Esophagus squamous epithelium (tissue), 4 donors: ENCODE measurements at regions not wholly inside any gene's neighbourhood (a gene's known extent, or its start where the extent isn't known, plus 50 kb on each side); places are given as distances from the start of the nearest gene placed in this dataset.

Experiments
- POLR2A ChIP-seq, 4 donors: fragments of 450-650 bp; IDR thresholded peaks; one replicate each; pipeline ENCODE4 v1.6.1; 2017; ENCODE audit warnings: antibody characterized with exemption in 4 of 4, mild to moderate bottlenecking in 4 of 4, moderate library complexity in 3 of 4
- TF ChIP-seq, protein P1 (sequence below), 6 experiments: fragments of 450-650 bp in 4 of 6; fragments of 200-600 bp in 2 of 6; sonication (generic) in 2 of 6; IDR thresholded peaks; one replicate each; pipeline ENCODE4 v1.5.1; 2016 to 2019; ENCODE audit warnings: antibody characterized with exemption in 6 of 6, mild to moderate bottlenecking in 4 of 6, moderate library complexity in 4 of 6

DNA sequence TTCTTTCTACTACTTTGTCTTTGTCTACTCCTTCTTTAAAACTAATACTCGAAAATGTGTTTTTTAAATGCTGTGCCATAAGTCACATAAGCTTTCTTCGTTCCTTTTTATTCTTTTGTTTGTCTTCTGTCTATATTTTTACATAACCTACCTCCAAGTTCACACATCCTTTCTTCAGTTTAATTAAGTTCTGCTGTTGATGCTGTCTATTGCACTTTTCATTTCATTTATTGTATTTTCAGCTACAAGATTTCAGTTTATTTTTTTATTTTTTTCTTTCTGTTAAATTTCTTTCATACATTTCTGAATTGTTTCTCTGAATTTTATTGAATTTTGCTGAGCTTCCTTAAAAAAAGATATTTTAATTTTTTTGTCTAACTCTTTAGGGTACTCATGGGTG is 878.2 kb downstream of the MAT2B start:
- no peak for TF ChIP-seq POLR2A (IDR thresholded peaks at IDR 0.05)
- TF ChIP-seq, protein P1, sequence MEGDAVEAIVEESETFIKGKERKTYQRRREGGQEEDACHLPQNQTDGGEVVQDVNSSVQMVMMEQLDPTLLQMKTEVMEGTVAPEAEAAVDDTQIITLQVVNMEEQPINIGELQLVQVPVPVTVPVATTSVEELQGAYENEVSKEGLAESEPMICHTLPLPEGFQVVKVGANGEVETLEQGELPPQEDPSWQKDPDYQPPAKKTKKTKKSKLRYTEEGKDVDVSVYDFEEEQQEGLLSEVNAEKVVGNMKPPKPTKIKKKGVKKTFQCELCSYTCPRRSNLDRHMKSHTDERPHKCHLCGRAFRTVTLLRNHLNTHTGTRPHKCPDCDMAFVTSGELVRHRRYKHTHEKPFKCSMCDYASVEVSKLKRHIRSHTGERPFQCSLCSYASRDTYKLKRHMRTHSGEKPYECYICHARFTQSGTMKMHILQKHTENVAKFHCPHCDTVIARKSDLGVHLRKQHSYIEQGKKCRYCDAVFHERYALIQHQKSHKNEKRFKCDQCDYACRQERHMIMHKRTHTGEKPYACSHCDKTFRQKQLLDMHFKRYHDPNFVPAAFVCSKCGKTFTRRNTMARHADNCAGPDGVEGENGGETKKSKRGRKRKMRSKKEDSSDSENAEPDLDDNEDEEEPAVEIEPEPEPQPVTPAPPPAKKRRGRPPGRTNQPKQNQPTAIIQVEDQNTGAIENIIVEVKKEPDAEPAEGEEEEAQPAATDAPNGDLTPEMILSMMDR (IDR thresholded peaks at IDR 0.05) = no peak
